GM12878 (cell line): ENCODE measurements at regions not wholly inside any gene's neighbourhood (a gene's known extent, or its start where the extent isn't known, plus 50 kb on each side); places are given as distances from the start of the nearest gene placed in this dataset.

ENCODE experiments used
- ATAC-seq: fragments of 200-7000 bp; cut with Tn5 transposase; 3 replicates; pipeline ENCODE4 v1.9.1; 2020; ENCODE audit warnings: mild to moderate bottlenecking, moderate library complexity
- BruUV-seq: library from RNA; stranded (reverse); fragments of 400-500 nt; replicated peaks from 2 replicates; lab custom pipeline; 2021; lab: Mats Ljungman, UMichigan
- CTCF ChIA-PET: fragments of 300-600 bp; sonication (Branson Sonifier 250); formaldehyde crosslinking; extraction: SDS; loops from one replicate; lab custom pipeline; 2021; ENCODE audit warnings: inconsistent platforms; lab: Yijun Ruan, JAX
- POLR2A ChIA-PET: fragments of 350-600 bp; formaldehyde crosslinking; extraction: SDS; loops from one replicate; lab custom pipeline; 2021; ENCODE audit warnings: inconsistent platforms; lab: Charles Lee
- RAD21 ChIA-PET: fragments of 300-600 bp; sonication (Branson Sonifier 250); formaldehyde crosslinking; loops from one replicate; lab custom pipeline; 2023; ENCODE audit warnings: antibody characterized with exemption; ENCODE audit not compliant: unreplicated experiment; lab: Charles Lee
- SMC1A ChIA-PET: fragments of 300-600 bp; sonication (Branson Sonifier 250); formaldehyde crosslinking; loops from one replicate; lab custom pipeline; 2023; ENCODE audit not compliant: unreplicated experiment, uncharacterized antibody; lab: Charles Lee
- DNase-seq: peaks from one replicate; pipeline ENCODE4 v3.0.0-alpha.2; 2011; ENCODE audit warnings: low read depth, low spot score
- FAIRE-seq: peaks from 3 replicates; lab custom pipeline; 2011; peaks lifted over from hg19 to GRCh38; lab: Jason Lieb, UNC
- H2AFZ ChIP-seq: 2 replicates; pipeline ENCODE4 v1.6.0; 2011; ENCODE audit warnings: low read depth, low read length, control low read depth; ENCODE audit not compliant: control insufficient read depth
- H3K27ac ChIP-seq: 2 replicates; pipeline ENCODE4 v1.5.1; 2011; ENCODE audit warnings: control low read depth; ENCODE audit not compliant: control insufficient read depth, insufficient read depth
- H3K27me3 ChIP-seq, 2 experiments: replicated peaks in 1 of 2; 2 replicates each; pipeline versions ENCODE4 v1.6.0 to v1.6.1; 2011; ENCODE audit warnings: low read length in 1 of 2; ENCODE audit not compliant: control insufficient read depth in 2 of 2, insufficient read depth in 2 of 2
- H3K36me3 ChIP-seq, 2 experiments: 2 replicates each; pipeline ENCODE4 v1.5.1; 2011; ENCODE audit warnings: low read length in 1 of 2; ENCODE audit not compliant: control insufficient read depth in 2 of 2, insufficient read depth in 2 of 2
- H3K4me1 ChIP-seq: 2 replicates; pipeline ENCODE4 v1.6.1; 2011; ENCODE audit warnings: mild to moderate bottlenecking, low read length, moderate library complexity, mixed read lengths; ENCODE audit not compliant: control insufficient read depth, insufficient read depth
- H3K4me2 ChIP-seq: 2 replicates; pipeline ENCODE4 v1.6.0; 2011; ENCODE audit warnings: control low read depth; ENCODE audit not compliant: control insufficient read depth, insufficient read depth
- H3K4me3 ChIP-seq: fragments of 200-600 bp; sonication (generic); 2 replicates; pipeline ENCODE4 v1.5.1; 2016
- H3K79me2 ChIP-seq: 2 replicates; pipeline ENCODE4 v1.6.0; 2011; ENCODE audit warnings: low read length; ENCODE audit not compliant: control insufficient read depth, insufficient read depth
- H3K9ac ChIP-seq: 2 replicates; pipeline ENCODE4 v1.8.0; 2011; ENCODE audit warnings: low read length, control low read depth, mixed read lengths; ENCODE audit not compliant: control insufficient read depth, insufficient read depth
- H3K9me3 ChIP-seq: replicated peaks from 3 replicates; pipeline ENCODE4 v1.5.1; 2011; ENCODE audit warnings: mild to moderate bottlenecking, low read length; ENCODE audit not compliant: control insufficient read depth, insufficient read depth
- H4K20me1 ChIP-seq: 2 replicates; pipeline ENCODE4 v1.6.0; 2011; ENCODE audit not compliant: control insufficient read depth, insufficient read depth
- CBX5 ChIP-seq: sonication (generic); IDR thresholded peaks from 2 replicates; pipeline ENCODE4 v1.6.1; 2016; ENCODE audit warnings: low read depth, moderate library complexity, mild to moderate bottlenecking, inconsistent platforms
- EZH2 ChIP-seq: IDR thresholded peaks from 2 replicates; pipeline ENCODE4 v1.6.1; 2012; ENCODE audit warnings: low read depth, mild to moderate bottlenecking, control low read depth, inconsistent platforms, low read length, borderline replicate concordance; ENCODE audit not compliant: control insufficient read depth
- FOS ChIP-seq: IDR thresholded peaks from 3 replicates; pipeline ENCODE4 v1.6.1; 2011; ENCODE audit warnings: borderline replicate concordance; ENCODE audit not compliant: insufficient read length; ENCODE audit errors: extremely low read depth
- MTA2 ChIP-seq: fragments of 450-650 bp; IDR thresholded peaks from 2 replicates; pipeline ENCODE4 v1.6.1; 2016; ENCODE audit warnings: low read depth, mild to moderate bottlenecking, moderate library complexity
- MYC ChIP-seq: IDR thresholded peaks from 2 replicates; pipeline ENCODE4 v1.6.1; 2011; ENCODE audit warnings: mild to moderate bottlenecking, low read length, moderate library complexity, inconsistent platforms; ENCODE audit not compliant: insufficient read depth, insufficient replicate concordance, insufficient read length, severe bottlenecking
- NFYA ChIP-seq: IDR thresholded peaks from 2 replicates; pipeline ENCODE4 v1.6.1; 2011; ENCODE audit warnings: low read depth, mild to moderate bottlenecking, low read length, improper control_type of control experiment, borderline replicate concordance
- SREBF1 ChIP-seq: IDR thresholded peaks from 2 replicates; pipeline ENCODE4 v1.6.1; 2012; ENCODE audit warnings: mild to moderate bottlenecking, low read length
- SRF ChIP-seq, 2 experiments: IDR thresholded peaks; 2 replicates each; pipeline ENCODE4 v1.6.1; 2011; ENCODE audit warnings: low read depth in 2 of 2, low read length in 2 of 2, mild to moderate bottlenecking in 1 of 2, moderate library complexity in 1 of 2
- ZNF24 ChIP-seq: fragments of 450-650 bp; IDR thresholded peaks from 2 replicates; pipeline ENCODE4 v1.6.1; 2017; ENCODE audit warnings: antibody characterized with exemption, mild to moderate bottlenecking
- ZNF622 ChIP-seq: fragments of 450-650 bp; IDR thresholded peaks from 2 replicates; pipeline ENCODE4 v1.6.1; 2017; ENCODE audit warnings: mild to moderate bottlenecking, inconsistent platforms
- WGBS: methylation state at CpG from one replicate; pipeline ENCODE4 v1.1.6; 2016; ENCODE audit warnings: low lambda C conversion rate; ENCODE audit not compliant: insufficient replicate concordance, insufficient coverage; ENCODE audit errors: missing lambda C conversion rate; 5-methylcytosine and 5-hydroxymethylcytosine counted together
- in situ Hi-C: fragments of 300-500 bp; cut with MboI; formaldehyde crosslinking; loops from 9 replicates; pipeline ENCODE4 v1.14.3; 2018; ENCODE audit warnings: mixed read lengths
- intact Hi-C: fragments of 100-400 bp; cut with micrococcal nuclease; formaldehyde crosslinking; loops from one replicate; pipeline ENCODE4 v1.14.2; 2022; ENCODE audit not compliant: unreplicated experiment
- TF ChIP-seq, protein P1 (sequence below): fragments of 450-650 bp; IDR thresholded peaks from 2 replicates; pipeline ENCODE4 v1.6.1; 2016; ENCODE audit warnings: mild to moderate bottlenecking, moderate library complexity, borderline replicate concordance

DNA sequence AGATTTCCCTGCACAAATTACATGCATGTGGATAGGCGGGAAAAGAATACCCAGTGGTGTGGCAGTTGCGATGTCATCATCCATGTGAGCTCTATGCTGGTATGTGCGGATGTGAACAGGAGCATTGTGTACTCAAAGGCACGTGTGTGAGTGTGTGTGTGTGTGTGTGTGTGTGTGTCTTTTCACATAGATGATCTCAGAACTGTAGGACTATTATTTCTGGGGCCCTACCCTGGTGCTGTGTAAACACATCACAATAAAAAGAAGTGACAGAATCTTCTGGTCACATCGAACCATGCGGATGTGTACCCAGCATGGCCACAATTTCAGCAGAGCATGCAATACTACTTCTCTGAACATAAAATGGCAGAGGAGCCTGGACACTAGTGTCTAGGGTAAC, 624.8 kb downstream of the MID1IP1 start:
- no peak for FAIRE-seq
- SMC1A ChIA-PET: interaction anchor here (0.9 kb wide), 1 partner anchor 175 kb away, joined by 4 read pairs; no protein-coding TSS in a partner anchor
- POLR2A ChIA-PET: no interaction called here

More for the DNA sequence above, 624.8 kb downstream of the MID1IP1 start:
- BruUV-seq: no TSS peak
- intact Hi-C loops: no loop called here
- RAD21 ChIA-PET: no interaction called here
- TF ChIP-seq ZNF24: no peak
- no peak for TF ChIP-seq CBX5
- no peak for TF ChIP-seq EZH2
- no peak for TF ChIP-seq ZNF622
- no peak for TF ChIP-seq FOS
- TF ChIP-seq NFYA: no peak
- no peak for TF ChIP-seq SRF (IDR thresholded peaks at IDR 0.05; ENCODE audit: low read depth in 2 of 2, low read length in 2 of 2)
- TF ChIP-seq MYC: no peak
- TF ChIP-seq, protein P1, sequence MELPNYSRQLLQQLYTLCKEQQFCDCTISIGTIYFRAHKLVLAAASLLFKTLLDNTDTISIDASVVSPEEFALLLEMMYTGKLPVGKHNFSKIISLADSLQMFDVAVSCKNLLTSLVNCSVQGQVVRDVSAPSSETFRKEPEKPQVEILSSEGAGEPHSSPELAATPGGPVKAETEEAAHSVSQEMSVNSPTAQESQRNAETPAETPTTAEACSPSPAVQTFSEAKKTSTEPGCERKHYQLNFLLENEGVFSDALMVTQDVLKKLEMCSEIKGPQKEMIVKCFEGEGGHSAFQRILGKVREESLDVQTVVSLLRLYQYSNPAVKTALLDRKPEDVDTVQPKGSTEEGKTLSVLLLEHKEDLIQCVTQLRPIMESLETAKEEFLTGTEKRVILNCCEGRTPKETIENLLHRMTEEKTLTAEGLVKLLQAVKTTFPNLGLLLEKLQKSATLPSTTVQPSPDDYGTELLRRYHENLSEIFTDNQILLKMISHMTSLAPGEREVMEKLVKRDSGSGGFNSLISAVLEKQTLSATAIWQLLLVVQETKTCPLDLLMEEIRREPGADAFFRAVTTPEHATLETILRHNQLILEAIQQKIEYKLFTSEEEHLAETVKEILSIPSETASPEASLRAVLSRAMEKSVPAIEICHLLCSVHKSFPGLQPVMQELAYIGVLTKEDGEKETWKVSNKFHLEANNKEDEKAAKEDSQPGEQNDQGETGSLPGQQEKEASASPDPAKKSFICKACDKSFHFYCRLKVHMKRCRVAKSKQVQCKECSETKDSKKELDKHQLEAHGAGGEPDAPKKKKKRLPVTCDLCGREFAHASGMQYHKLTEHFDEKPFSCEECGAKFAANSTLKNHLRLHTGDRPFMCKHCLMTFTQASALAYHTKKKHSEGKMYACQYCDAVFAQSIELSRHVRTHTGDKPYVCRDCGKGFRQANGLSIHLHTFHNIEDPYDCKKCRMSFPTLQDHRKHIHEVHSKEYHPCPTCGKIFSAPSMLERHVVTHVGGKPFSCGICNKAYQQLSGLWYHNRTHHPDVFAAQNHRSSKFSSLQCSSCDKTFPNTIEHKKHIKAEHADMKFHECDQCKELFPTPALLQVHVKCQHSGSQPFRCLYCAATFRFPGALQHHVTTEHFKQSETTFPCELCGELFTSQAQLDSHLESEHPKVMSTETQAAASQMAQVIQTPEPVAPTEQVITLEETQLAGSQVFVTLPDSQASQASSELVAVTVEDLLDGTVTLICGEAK: no peak
- TF ChIP-seq MTA2: no peak
- TF ChIP-seq SREBF1: no peak
- TF ChIP-seq, all 136 proteins: peak for 0
- in situ Hi-C loops: no loop called here
- Histone ChIP-seq H4K20me1 (no peaks in the 10 kb centered on the region), H3K4me3 (no peak overlapping the region), H3K4me2 (no peak overlapping the region), H3K27me3 (no peaks in the 10 kb centered on the region), H3K4me1 (no peaks in the 10 kb centered on the region), H2AFZ (no peak overlapping the region), H3K36me3 (no peaks in the 10 kb centered on the region), H3K9me3 (no peaks in the 10 kb centered on the region; the same call in 2 of the 3 replicates), H3K9ac (no peak overlapping the region), H3K79me2 (no peaks in the 10 kb centered on the region), H3K27ac (no peak overlapping the region)
- CTCF ChIA-PET: no interaction called here
- 83% methylated on average over 6 of the region's 6 CpGs for WGBS
- ATAC-seq (no peak), DNase-seq (no peak)
